Kidney (tissue), 13 donors: ENCODE measurements at regions not wholly inside any gene's neighbourhood (a gene's known extent, or its start where the extent isn't known, plus 50 kb on each side); places are given as distances from the start of the nearest gene placed in this dataset.

Experiments
- DNase-seq, 5 donors: peaks; one replicate each; pipeline ENCODE4 v3.0.0-alpha.2; 2013 to 2020
- FAIRE-seq: peaks from 2 replicates; lab custom pipeline; 2012; peaks lifted over from hg19 to GRCh38; lab: Jason Lieb, UNC
- H3K27ac ChIP-seq, 2 donors: one replicate each; pipeline ENCODE4 v1.7.0; 2013; ENCODE audit warnings: low read depth in 2 of 2, low read length in 2 of 2, inconsistent platforms in 1 of 2
- H3K27me3 ChIP-seq: one replicate; pipeline ENCODE4 v1.7.1; 2013; ENCODE audit warnings: low read length, inconsistent platforms; ENCODE audit not compliant: control insufficient read depth, insufficient read depth
- H3K36me3 ChIP-seq, 3 donors: one replicate each; pipeline versions ENCODE4 v1.7.0 to v1.7.1; 2013; ENCODE audit warnings: low read length in 3 of 3, control low read depth in 1 of 3, inconsistent platforms in 1 of 3; ENCODE audit not compliant: insufficient read depth in 3 of 3, control insufficient read depth in 2 of 3
- H3K4me1 ChIP-seq, 3 donors: one replicate each; pipeline versions ENCODE4 v1.7.0 to v1.7.1; 2013; ENCODE audit warnings: low read length in 3 of 3, inconsistent platforms in 1 of 3, low read depth in 1 of 3; ENCODE audit not compliant: control insufficient read depth in 2 of 3, insufficient read depth in 2 of 3
- H3K4me3 ChIP-seq, 3 donors: one replicate each; pipeline versions ENCODE4 v1.7.0 to v1.8.1; 2013; ENCODE audit warnings: low read length in 3 of 3, control low read depth in 1 of 3, inconsistent platforms in 1 of 3
- H3K9ac ChIP-seq, 3 donors: one replicate each; pipeline versions ENCODE4 v1.7.0 to v1.7.1; 2013; ENCODE audit warnings: low read length in 3 of 3, control low read depth in 1 of 3, inconsistent platforms in 1 of 3
- H3K9me3 ChIP-seq, 3 donors: one replicate each; pipeline versions ENCODE4 v1.7.0 to v1.7.1; 2013; ENCODE audit warnings: low read length in 3 of 3, control low read depth in 1 of 3, inconsistent platforms in 1 of 3; ENCODE audit not compliant: control insufficient read depth in 2 of 3, insufficient read depth in 1 of 3
- CTCF ChIP-seq: IDR thresholded peaks from 3 replicates; pipeline ENCODE4 v1.5.1; 2012; ENCODE audit warnings: mild to moderate bottlenecking, moderate library complexity, borderline replicate concordance; ENCODE audit not compliant: insufficient read depth; ENCODE audit errors: extremely low read depth
- intact Hi-C: fragments of 100-400 bp; cut with DNase I; formaldehyde crosslinking; loops from one replicate; pipeline ENCODE4 v1.11.1; 2022
- donor health status: control.
- donor health status: control.
- donor health status: control.
- donor health status: control.
- donor health status: control.
- donor health status: DM: yes; HTN: yes; CAD: no.
- donor health status: Normal renal cell carcinoma (clear cell type).

- no peak overlapping the region for H3K4me3 ChIP-seq
- H3K36me3 ChIP-seq: no peaks in the 10 kb centered on the region
- TF ChIP-seq CTCF: no peak
- H3K27me3 ChIP-seq: no peaks in the 10 kb centered on the region
- intact Hi-C loops: no loop called here
- no peak overlapping the region for H3K27ac ChIP-seq
- no peaks in the 10 kb centered on the region for H3K4me1 ChIP-seq
- H3K9ac ChIP-seq: no peak overlapping the region
- FAIRE-seq (no peak), DNase-seq (no peak)
- no peaks in the 10 kb centered on the region for H3K9me3 ChIP-seq
These were observed 2422.2 kb downstream of the TP53TG3F start for GRCh38 chr16:35881654-35882053.

GRCh38 chr16:35906440-35906839 is 2447.0 kb downstream of the TP53TG3F start:
- Histone ChIP-seq H3K4me3 (no peak overlapping the region), H3K4me1 (no peaks in the 10 kb centered on the region), H3K27ac (no peak overlapping the region), H3K36me3 (no peaks in the 10 kb centered on the region), H3K9me3 (peaks cover 0 to 6% (median 2%) of the 10 kb centered on the region in 3 donors), H3K9ac (no peak overlapping the region), H3K27me3 (no peaks in the 10 kb centered on the region)
- intact Hi-C loops: no loop called here
- FAIRE-seq (no peak), DNase-seq (no peak)
- TF ChIP-seq CTCF: no peak

GRCh38 chr16:35908152-35908551 is 2448.7 kb downstream of the TP53TG3F start:
- DNase-seq: no peak
- Histone ChIP-seq H3K27ac (no peak overlapping the region), H3K27me3 (no peaks in the 10 kb centered on the region), H3K4me1 (no peaks in the 10 kb centered on the region), H3K4me3 (no peak overlapping the region), H3K36me3 (no peaks in the 10 kb centered on the region), H3K9me3 (peaks cover 0 to 6% (median 2%) of the 10 kb centered on the region in 3 donors), H3K9ac (no peak overlapping the region)
- intact Hi-C loops: no loop called here
- no peak for FAIRE-seq
- no peak for TF ChIP-seq CTCF

GRCh38 chr16:35908942-35909341 is 2449.5 kb downstream of the TP53TG3F start:
- Histone ChIP-seq H3K27me3 (no peaks in the 10 kb centered on the region), H3K4me1 (no peaks in the 10 kb centered on the region), H3K27ac (no peak overlapping the region), H3K9me3 (peaks cover 0 to 6% (median 2%) of the 10 kb centered on the region in 3 donors), H3K9ac (no peak overlapping the region), H3K4me3 (no peak overlapping the region), H3K36me3 (no peaks in the 10 kb centered on the region)
- FAIRE-seq (no peak), DNase-seq (no peak)
- no peak for TF ChIP-seq CTCF
- intact Hi-C loops: no loop called here
